ENCODE measurements at regions not wholly inside any gene's neighbourhood (a gene's known extent, or its start where the extent isn't known, plus 50 kb on each side); places are given as distances from the start of the nearest gene placed in this dataset.
A peak's percentile ranks its signal among the peaks of the same experiment; 100 is the strongest.
"Not testable (repeated sequence)": the region's sequence is repeated elsewhere in the genome, so short reads cannot be mapped to it uniquely, and the experiment has no call there.

- ChIA-PET POLR2A (no interaction called here), CTCF (no interaction called here)
- TF ChIP-seq CTCF (IDR thresholded peaks at IDR 0.05; ENCODE audit: insufficient read depth, low read depth, low read length), result no peak
- Histone ChIP-seq H3K4me3 (ENCODE audit: low read depth, low read length) (no peak overlapping the region), H3K27me3 (ENCODE audit: control insufficient read depth, insufficient read depth, low read length) (no peaks in the 10 kb centered on the region), H3K36me3 (ENCODE audit: control insufficient read depth, insufficient read depth, low read length) (no peaks in the 10 kb centered on the region)
- DNase-seq (ENCODE audit: low read depth), result no peak
Observed at GRCh38 chr4:72893354-72894066, 176.0 kb downstream of the COX18 start.

- no peaks in the 10 kb centered on the region for H3K36me3 ChIP-seq (ENCODE audit: control insufficient read depth, insufficient read depth, low read length)
- no peak overlapping the region for H3K4me3 ChIP-seq (ENCODE audit: low read depth, low read length)
- H3K27me3 ChIP-seq (ENCODE audit: control insufficient read depth, insufficient read depth, low read length), result no peaks in the 10 kb centered on the region
- CTCF ChIA-PET, result no interaction called here
- DNase-seq (ENCODE audit: low read depth), result no peak
- POLR2A ChIA-PET, result no interaction called here
- TF ChIP-seq CTCF (IDR thresholded peaks at IDR 0.05; ENCODE audit: insufficient read depth, low read depth, low read length), result no peak
Observed at GRCh38 chr4:72888331-72888730, 181.2 kb downstream of the COX18 start.

DNA sequence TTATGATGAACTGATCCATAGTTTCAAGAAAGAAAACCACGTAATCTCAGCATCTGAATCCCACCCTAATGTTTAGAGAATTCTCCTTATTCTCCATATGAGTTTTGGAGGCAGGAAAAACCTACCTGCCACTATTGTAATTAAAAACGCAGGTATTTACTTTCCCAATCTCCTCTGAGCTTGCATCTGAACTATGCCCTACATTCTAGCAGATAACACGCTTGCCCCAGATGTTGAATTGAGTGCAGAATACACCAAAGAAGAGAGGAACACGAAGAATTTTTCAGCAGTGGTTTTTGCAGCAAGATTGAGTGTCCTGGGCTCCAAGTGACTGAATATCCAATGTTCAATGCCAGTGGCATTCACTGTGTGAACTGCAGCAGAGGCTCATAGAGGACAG is 182.4 kb downstream of the COX18 start:
- Histone ChIP-seq H3K36me3 (ENCODE audit: control insufficient read depth, insufficient read depth, low read length) (no peaks in the 10 kb centered on the region), H3K4me3 (ENCODE audit: low read depth, low read length) (no peak overlapping the region), H3K27me3 (ENCODE audit: control insufficient read depth, insufficient read depth, low read length) (no peaks in the 10 kb centered on the region)
- CTCF ChIA-PET, result no interaction called here
- no peak for TF ChIP-seq CTCF (IDR thresholded peaks at IDR 0.05; ENCODE audit: insufficient read depth, low read depth, low read length)
- POLR2A ChIA-PET, result no interaction called here
- no peak for DNase-seq (ENCODE audit: low read depth)

DNA sequence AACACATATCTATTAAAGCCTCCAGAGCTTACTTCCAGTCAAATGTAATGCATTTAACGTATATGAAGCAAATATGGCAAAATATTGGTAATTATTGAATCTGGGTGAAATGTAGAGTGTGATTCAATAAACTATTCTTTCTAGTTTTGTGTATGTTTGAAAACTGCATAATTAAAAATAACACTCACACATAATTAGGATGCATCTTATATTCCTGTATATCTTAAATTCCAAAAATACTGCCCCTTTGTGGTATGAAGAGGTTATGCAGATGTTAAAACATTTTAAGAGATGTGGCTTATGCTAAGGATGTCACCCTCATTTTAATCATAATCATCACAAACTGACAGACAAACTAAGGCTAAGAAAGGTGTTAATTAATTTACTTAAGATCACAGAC is 182.9 kb downstream of the COX18 start:
- CTCF ChIA-PET, result no interaction called here
- H3K36me3 ChIP-seq (ENCODE audit: control insufficient read depth, insufficient read depth, low read length), result no peaks in the 10 kb centered on the region
- POLR2A ChIA-PET, result no interaction called here
- DNase-seq (ENCODE audit: low read depth), result no peak
- H3K4me3 ChIP-seq (ENCODE audit: low read depth, low read length), result no peak overlapping the region
- no peaks in the 10 kb centered on the region for H3K27me3 ChIP-seq (ENCODE audit: control insufficient read depth, insufficient read depth, low read length)
- peak; percentile 35; the same call in 1 of the 2 replicates for TF ChIP-seq CTCF (IDR thresholded peaks at IDR 0.05; ENCODE audit: insufficient read depth, low read depth, low read length)

DNA sequence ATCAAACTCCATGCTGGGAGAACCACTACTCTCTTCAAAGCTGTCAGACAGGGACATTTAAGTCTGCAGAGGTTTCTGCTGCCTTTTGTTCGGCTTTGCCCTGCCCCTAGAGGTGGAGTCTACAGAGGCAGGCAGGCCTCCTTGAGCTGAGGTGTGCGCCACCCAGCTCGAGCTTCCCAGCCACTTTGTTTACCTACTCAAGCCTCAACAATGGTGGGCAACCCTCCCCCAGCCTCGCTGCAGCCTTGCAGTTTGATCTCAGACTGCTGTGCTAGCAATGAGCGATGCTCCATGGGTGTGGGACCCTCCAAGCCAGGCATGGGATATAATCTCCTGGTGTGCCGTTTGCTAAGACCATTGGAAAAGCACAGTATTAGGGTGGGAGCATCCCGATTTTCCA is 185.3 kb downstream of the COX18 start:
- H3K36me3 ChIP-seq (ENCODE audit: control insufficient read depth, insufficient read depth, low read length); H3K4me3 ChIP-seq (ENCODE audit: low read depth, low read length); DNase-seq (ENCODE audit: low read depth); POLR2A ChIA-PET; H3K27me3 ChIP-seq (ENCODE audit: control insufficient read depth, insufficient read depth, low read length): not testable (repeated sequence)
- CTCF ChIA-PET, result interaction anchor here (0.7 to 1.0 kb wide), 2 partner anchors 16 to 510 kb away, joined by 3 to 4 read pairs; no protein-coding TSS in a partner anchor

- ChIA-PET POLR2A (no interaction called here), CTCF (no interaction called here)
- H3K36me3 ChIP-seq (ENCODE audit: control insufficient read depth, insufficient read depth, low read length), result no peaks in the 10 kb centered on the region
- no peak for TF ChIP-seq CTCF (IDR thresholded peaks at IDR 0.05; ENCODE audit: insufficient read depth, low read depth, low read length)
- no peaks in the 10 kb centered on the region for H3K27me3 ChIP-seq (ENCODE audit: control insufficient read depth, insufficient read depth, low read length)
- H3K4me3 ChIP-seq (ENCODE audit: low read depth, low read length), result no peak overlapping the region
- DNase-seq (ENCODE audit: low read depth), result no peak
Observed at GRCh38 chr4:72876946-72877345, 192.6 kb downstream of the COX18 start.
